Aorta (tissue), 5 donors: ENCODE measurements at regions not wholly inside any gene's neighbourhood (a gene's known extent, or its start where the extent isn't known, plus 50 kb on each side); places are given as distances from the start of the nearest gene placed in this dataset.
"Not testable (repeated sequence)": the region's sequence is repeated elsewhere in the genome, so short reads cannot be mapped to it uniquely, and the experiment has no call there.

ENCODE experiments used
- ATAC-seq: fragments of 200-7000 bp; cut with Tn5 transposase; one replicate; pipeline ENCODE4 v1.9.1; 2022; ENCODE audit warnings: moderate library complexity; ENCODE audit not compliant: low FRiP score
- DNase-seq, 2 donors: peaks; one replicate each; pipeline ENCODE4 v3.0.0-alpha.2; 2020
- H3K27ac ChIP-seq, 2 donors: one replicate each; pipeline ENCODE4 v1.5.1; 2013; ENCODE audit warnings: low read length in 2 of 2, mild to moderate bottlenecking in 2 of 2, moderate library complexity in 2 of 2, control low read depth in 1 of 2, inconsistent platforms in 1 of 2, low read depth in 1 of 2
- H3K27me3 ChIP-seq, 2 donors: one replicate each; pipeline ENCODE4 v1.6.1; 2013; ENCODE audit warnings: control low read depth in 1 of 2, low read length in 1 of 2, mild to moderate bottlenecking in 1 of 2, moderate library complexity in 1 of 2; ENCODE audit not compliant: insufficient read depth in 2 of 2, control insufficient read depth in 1 of 2
- H3K36me3 ChIP-seq, 2 donors: one replicate each; pipeline ENCODE4 v1.6.1; 2013; ENCODE audit warnings: control low read depth in 1 of 2, low read length in 1 of 2, mild to moderate bottlenecking in 1 of 2; ENCODE audit not compliant: insufficient read depth in 2 of 2, control insufficient read depth in 1 of 2
- H3K4me1 ChIP-seq, 2 donors: one replicate each; pipeline ENCODE4 v1.6.1; 2013; ENCODE audit warnings: low read length in 2 of 2, control low read depth in 1 of 2, mild to moderate bottlenecking in 1 of 2, moderate library complexity in 1 of 2; ENCODE audit not compliant: insufficient read depth in 2 of 2, control insufficient read depth in 1 of 2
- H3K4me3 ChIP-seq, 2 donors: one replicate each; pipeline ENCODE4 v1.5.1; 2013; ENCODE audit warnings: low read length in 2 of 2, control low read depth in 1 of 2, mild to moderate bottlenecking in 1 of 2
- H3K9me3 ChIP-seq: one replicate; pipeline ENCODE4 v1.6.1; 2013; ENCODE audit warnings: mild to moderate bottlenecking, low read length; ENCODE audit not compliant: control insufficient read depth
- WGBS, 2 donors: extraction: QIAGEN DNeasy Blood & Tissue Kit; methylation state at CpG; one replicate each; pipeline ENCODE4 v1.1.7; 2013; 5-methylcytosine and 5-hydroxymethylcytosine counted together
- intact Hi-C, 2 donors: fragments of 100-400 bp; cut with DNase I; formaldehyde crosslinking; loops; one replicate each; pipeline versions ENCODE4 v1.14.2 to v1.15.0; 2022
- donor health status: healthy with polysubstance abuse.
- donor health status: Bipolar disorder and iron deficiency.
- donor health status: DM: no; HTN: no; CAD: no.
- donor health status: DM: no; HTN: no; CAD: no.
- donor health status: DM: yes; HTN: yes; CAD: no.

DNA sequence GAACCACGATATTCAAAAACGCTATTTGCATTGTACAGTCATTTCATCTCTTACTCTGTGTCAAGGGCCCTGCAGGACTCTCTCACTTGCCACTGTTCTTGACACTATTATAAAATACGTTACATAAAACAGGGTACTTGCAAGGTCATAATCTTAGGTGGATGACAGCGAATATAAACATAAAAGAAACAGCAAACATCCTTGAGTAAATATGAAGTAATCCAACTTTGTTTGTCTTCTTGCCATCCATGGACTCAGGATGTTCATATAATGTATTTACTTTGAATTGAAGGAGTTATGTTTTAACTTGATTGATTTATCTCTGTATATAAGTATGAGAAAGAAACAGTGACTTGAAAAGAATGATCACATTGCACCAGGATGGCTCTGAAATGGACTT lies 106.6 kb downstream of the UGT2B4 start:
- 46 to 58% methylated on average over 4 of the region's 4 CpGs for WGBS, 2 donors

DNA sequence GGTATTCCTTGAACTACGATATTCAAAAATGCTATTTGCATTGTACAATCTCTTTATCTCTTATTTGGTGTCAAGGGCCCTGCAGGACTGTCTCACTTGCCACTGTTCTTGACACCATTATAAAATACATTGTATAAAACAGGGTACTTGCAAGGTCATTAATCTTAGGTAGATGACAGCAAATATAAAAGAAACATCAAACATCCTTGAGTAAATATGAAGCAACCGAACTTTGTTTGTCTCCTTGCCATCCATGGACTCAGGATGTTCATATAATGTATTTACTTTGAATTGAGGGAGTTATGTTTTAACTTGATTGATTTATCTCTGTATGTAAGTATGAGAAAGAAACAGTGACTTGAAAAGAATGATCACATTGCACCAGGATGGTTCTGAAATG lies 87.3 kb downstream of the UGT2B4 start:
- no peaks in the 10 kb centered on the region for H3K36me3 ChIP-seq
- H3K27me3 ChIP-seq = no peaks in the 10 kb centered on the region
- no peak overlapping the region for H3K27ac ChIP-seq
- intact Hi-C loops = no loop called here
- H3K9me3 ChIP-seq = no peaks in the 10 kb centered on the region
- ATAC-seq = no peak
- no peaks in the 10 kb centered on the region for H3K4me1 ChIP-seq
- 38 to 52% methylated on average over 2 of the region's 2 CpGs for WGBS, 2 donors
- H3K4me3 ChIP-seq = no peak overlapping the region
- DNase-seq = no peak

More for the DNA sequence above, 106.6 kb downstream of the UGT2B4 start:
- H3K4me1 ChIP-seq, H3K4me3 ChIP-seq, H3K9me3 ChIP-seq, H3K27me3 ChIP-seq, H3K27ac ChIP-seq, intact Hi-C loops, H3K36me3 ChIP-seq, DNase-seq, ATAC-seq: not testable (repeated sequence)

DNA sequence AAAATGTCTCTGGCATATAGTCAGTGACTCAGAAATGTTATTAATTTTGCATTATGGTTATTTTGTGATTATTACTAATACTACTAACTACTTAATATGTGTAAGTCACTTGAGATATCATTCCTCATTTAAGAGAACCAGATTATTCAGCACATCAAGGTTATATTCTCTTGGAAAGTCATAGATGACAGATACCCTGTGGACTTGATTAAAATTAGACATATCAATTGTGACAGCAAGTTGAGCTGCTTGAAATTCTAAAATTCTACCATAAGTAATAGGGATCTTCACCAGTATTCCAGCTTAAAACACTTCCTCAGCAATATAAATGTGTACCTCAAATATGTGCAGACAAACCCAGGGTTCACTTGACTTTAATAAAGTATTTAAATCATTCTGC lies 83.7 kb downstream of the UGT2B4 start:
- DNase-seq, H3K9me3 ChIP-seq, H3K36me3 ChIP-seq, H3K4me1 ChIP-seq, H3K27me3 ChIP-seq, intact Hi-C loops, H3K4me3 ChIP-seq, H3K27ac ChIP-seq, ATAC-seq: not testable (repeated sequence)

DNA sequence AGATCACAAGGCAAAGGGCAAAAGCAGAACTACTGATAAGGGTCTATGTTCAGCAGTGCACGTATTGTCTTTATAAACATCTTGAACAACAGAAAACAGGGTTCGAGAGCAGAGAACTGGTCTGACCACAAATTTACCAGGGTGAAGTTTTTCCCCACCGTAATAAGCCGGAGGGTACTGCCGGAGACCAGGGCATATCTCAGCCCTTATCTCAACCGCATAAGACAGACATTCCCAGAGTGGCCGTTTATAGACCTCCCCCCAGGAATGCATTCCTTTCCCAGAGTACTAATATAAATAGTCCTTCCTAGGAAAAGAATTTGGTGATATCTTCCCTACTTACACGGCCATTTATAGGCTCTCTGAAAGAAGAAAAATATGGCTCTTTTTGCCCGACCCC lies 71.0 kb downstream of the UGT2B4 start:
- H3K27ac ChIP-seq, H3K27me3 ChIP-seq, H3K9me3 ChIP-seq, DNase-seq, H3K36me3 ChIP-seq, H3K4me1 ChIP-seq, ATAC-seq, intact Hi-C loops, H3K4me3 ChIP-seq: not testable (repeated sequence)
- 25 to 26% methylated on average over 9 of the region's 9 CpGs for WGBS, 2 donors
